GM03348 (cell line): ENCODE measurements at regions not wholly inside any gene's neighbourhood (a gene's known extent, or its start where the extent isn't known, plus 50 kb on each side); places are given as distances from the start of the nearest gene placed in this dataset.

Experiments
- DNase-seq: peaks from one replicate; pipeline ENCODE4 v3.0.0; 2012; ENCODE audit warnings: low spot score

GRCh38 chr20:39309458-39309857 is 347.3 kb downstream of the DHX35 start:
- no peak for DNase-seq

GRCh38 chr20:39302312-39302711 is 340.2 kb downstream of the DHX35 start:
- DNase-seq, result no peak

- no peak for DNase-seq
Observed at GRCh38 chr20:39299783-39300182, 337.6 kb downstream of the DHX35 start.

GRCh38 chr20:39298571-39299506 is 336.7 kb downstream of the DHX35 start:
- no peak for DNase-seq

GRCh38 chr20:39298121-39298520 is 336.0 kb downstream of the DHX35 start:
- no peak for DNase-seq

GRCh38 chr20:39295301-39295700 is 333.2 kb downstream of the DHX35 start:
- no peak for DNase-seq

GRCh38 chr20:39294137-39294725 is 332.1 kb downstream of the DHX35 start:
- no peak for DNase-seq

- DNase-seq, result no peak
Observed at GRCh38 chr20:39292193-39292736, 330.1 kb downstream of the DHX35 start.

- DNase-seq, result no peak
Observed at GRCh38 chr20:39291301-39291700, 329.2 kb downstream of the DHX35 start.

GRCh38 chr20:39290575-39290974 is 328.4 kb downstream of the DHX35 start:
- no peak for DNase-seq

- no peak for DNase-seq
Observed at GRCh38 chr20:39289831-39290230, 327.7 kb downstream of the DHX35 start.

GRCh38 chr20:39289316-39289715 is 327.2 kb downstream of the DHX35 start:
- no peak for DNase-seq

- no peak for DNase-seq
Observed at GRCh38 chr20:39283464-39283863, 321.3 kb downstream of the DHX35 start.

- no peak for DNase-seq
Observed at GRCh38 chr20:39282619-39283092, 320.5 kb downstream of the DHX35 start.

GRCh38 chr20:39280875-39281274 is 318.7 kb downstream of the DHX35 start:
- no peak for DNase-seq

GRCh38 chr20:39278230-39278788 is 316.2 kb downstream of the DHX35 start:
- no peak for DNase-seq

- no peak for DNase-seq
Observed at GRCh38 chr20:39277185-39277584, 315.0 kb downstream of the DHX35 start.

- no peak for DNase-seq
Observed at GRCh38 chr20:39270837-39271604, 308.9 kb downstream of the DHX35 start.

- no peak for DNase-seq
Observed at GRCh38 chr20:39269493-39270217, 307.5 kb downstream of the DHX35 start.

GRCh38 chr20:39268981-39269461 is 306.9 kb downstream of the DHX35 start:
- DNase-seq, result peak; percentile 81

GRCh38 chr20:39268491-39268951 is 306.4 kb downstream of the DHX35 start:
- no peak for DNase-seq
